HCT116 (cell line): ENCODE measurements at regions not wholly inside any gene's neighbourhood (a gene's known extent, or its start where the extent isn't known, plus 50 kb on each side); places are given as distances from the start of the nearest gene placed in this dataset.

ENCODE experiments used
- EZH2phosphoT487 ChIP-seq: fragments of 200-600 bp; IDR thresholded peaks from 2 replicates; pipeline ENCODE4 v1.6.1; 2018; ENCODE audit warnings: antibody characterized with exemption, borderline replicate concordance
- POLR2AphosphoS5 ChIP-seq: IDR thresholded peaks from 2 replicates; pipeline ENCODE4 v1.6.1; 2011; ENCODE audit warnings: mild to moderate bottlenecking, low read depth, low read length, moderate library complexity
- YY1 ChIP-seq: IDR thresholded peaks from 2 replicates; pipeline ENCODE4 v1.6.1; 2011; ENCODE audit warnings: low read length, low read depth, moderate library complexity, mild to moderate bottlenecking; ENCODE audit not compliant: insufficient replicate concordance; ENCODE audit errors: extremely low read depth
- ZFX ChIP-seq: fragments of 450-650 bp; IDR thresholded peaks from 2 replicates; pipeline ENCODE4 v1.6.1; 2017
- ZNF274 ChIP-seq: fragments of 200-500 bp; sonication (Bioruptor generic); IDR thresholded peaks from 2 replicates; pipeline ENCODE4 v1.6.1; 2014; ENCODE audit warnings: mild to moderate bottlenecking, low read depth, low read length, inconsistent platforms
- TF ChIP-seq, protein P1 (sequence below): IDR thresholded peaks from 2 replicates; pipeline ENCODE4 v1.6.1; 2012; ENCODE audit warnings: low read depth
- TF ChIP-seq, protein P2 (sequence below), 3 experiments: fragments of 200-600 bp in 1 of 3; sonication (generic) in 1 of 3; IDR thresholded peaks in 2 of 3; conservative IDR thresholded peaks in 1 of 3; 2 replicates each; pipeline ENCODE4 v1.5.1; 2012 to 2017; ENCODE audit warnings: low read depth in 2 of 3, low read length in 2 of 3, antibody characterized with exemption in 1 of 3, borderline replicate concordance in 1 of 3, control low read depth in 1 of 3, mild to moderate bottlenecking in 1 of 3, mixed read lengths in 1 of 3, mixed run types in 1 of 3, moderate library complexity in 1 of 3; ENCODE audit not compliant: insufficient read depth in 1 of 3

DNA sequence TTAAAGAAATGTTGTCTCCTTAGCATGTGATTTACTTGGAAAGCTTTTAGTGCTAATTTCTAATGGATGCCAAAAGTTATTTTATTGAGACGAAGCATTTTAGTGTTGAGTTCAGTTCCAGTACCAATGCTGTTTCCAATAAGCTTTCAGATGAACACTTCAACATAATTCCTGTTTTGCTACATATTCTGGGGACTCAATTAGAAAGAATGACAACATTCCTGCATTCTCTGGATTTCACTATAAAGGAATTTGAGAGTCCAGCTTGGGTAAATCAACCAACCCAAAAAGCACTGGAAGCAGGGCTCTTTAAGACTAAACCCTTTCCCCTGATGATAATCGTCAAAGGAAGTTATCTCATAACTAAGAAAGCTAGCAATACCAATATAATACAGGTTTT, 353.0 kb upstream of the TMTC1 start:
- no peak for TF ChIP-seq YY1
- TF ChIP-seq, protein P1, sequence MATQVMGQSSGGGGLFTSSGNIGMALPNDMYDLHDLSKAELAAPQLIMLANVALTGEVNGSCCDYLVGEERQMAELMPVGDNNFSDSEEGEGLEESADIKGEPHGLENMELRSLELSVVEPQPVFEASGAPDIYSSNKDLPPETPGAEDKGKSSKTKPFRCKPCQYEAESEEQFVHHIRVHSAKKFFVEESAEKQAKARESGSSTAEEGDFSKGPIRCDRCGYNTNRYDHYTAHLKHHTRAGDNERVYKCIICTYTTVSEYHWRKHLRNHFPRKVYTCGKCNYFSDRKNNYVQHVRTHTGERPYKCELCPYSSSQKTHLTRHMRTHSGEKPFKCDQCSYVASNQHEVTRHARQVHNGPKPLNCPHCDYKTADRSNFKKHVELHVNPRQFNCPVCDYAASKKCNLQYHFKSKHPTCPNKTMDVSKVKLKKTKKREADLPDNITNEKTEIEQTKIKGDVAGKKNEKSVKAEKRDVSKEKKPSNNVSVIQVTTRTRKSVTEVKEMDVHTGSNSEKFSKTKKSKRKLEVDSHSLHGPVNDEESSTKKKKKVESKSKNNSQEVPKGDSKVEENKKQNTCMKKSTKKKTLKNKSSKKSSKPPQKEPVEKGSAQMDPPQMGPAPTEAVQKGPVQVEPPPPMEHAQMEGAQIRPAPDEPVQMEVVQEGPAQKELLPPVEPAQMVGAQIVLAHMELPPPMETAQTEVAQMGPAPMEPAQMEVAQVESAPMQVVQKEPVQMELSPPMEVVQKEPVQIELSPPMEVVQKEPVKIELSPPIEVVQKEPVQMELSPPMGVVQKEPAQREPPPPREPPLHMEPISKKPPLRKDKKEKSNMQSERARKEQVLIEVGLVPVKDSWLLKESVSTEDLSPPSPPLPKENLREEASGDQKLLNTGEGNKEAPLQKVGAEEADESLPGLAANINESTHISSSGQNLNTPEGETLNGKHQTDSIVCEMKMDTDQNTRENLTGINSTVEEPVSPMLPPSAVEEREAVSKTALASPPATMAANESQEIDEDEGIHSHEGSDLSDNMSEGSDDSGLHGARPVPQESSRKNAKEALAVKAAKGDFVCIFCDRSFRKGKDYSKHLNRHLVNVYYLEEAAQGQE, result no peak
- TF ChIP-seq, protein P2, sequence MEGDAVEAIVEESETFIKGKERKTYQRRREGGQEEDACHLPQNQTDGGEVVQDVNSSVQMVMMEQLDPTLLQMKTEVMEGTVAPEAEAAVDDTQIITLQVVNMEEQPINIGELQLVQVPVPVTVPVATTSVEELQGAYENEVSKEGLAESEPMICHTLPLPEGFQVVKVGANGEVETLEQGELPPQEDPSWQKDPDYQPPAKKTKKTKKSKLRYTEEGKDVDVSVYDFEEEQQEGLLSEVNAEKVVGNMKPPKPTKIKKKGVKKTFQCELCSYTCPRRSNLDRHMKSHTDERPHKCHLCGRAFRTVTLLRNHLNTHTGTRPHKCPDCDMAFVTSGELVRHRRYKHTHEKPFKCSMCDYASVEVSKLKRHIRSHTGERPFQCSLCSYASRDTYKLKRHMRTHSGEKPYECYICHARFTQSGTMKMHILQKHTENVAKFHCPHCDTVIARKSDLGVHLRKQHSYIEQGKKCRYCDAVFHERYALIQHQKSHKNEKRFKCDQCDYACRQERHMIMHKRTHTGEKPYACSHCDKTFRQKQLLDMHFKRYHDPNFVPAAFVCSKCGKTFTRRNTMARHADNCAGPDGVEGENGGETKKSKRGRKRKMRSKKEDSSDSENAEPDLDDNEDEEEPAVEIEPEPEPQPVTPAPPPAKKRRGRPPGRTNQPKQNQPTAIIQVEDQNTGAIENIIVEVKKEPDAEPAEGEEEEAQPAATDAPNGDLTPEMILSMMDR (IDR thresholded peaks at IDR 0.05 in 2 of 3, conservative IDR thresholded peaks at IDR 0.05 in 1 of 3; ENCODE audit: borderline replicate concordance in 1 of 3, insufficient read depth in 1 of 3, low read depth in 2 of 3, low read length in 2 of 3), result no peak
- TF ChIP-seq ZNF274, result no peak
- no peak for TF ChIP-seq EZH2phosphoT487
- no peak for TF ChIP-seq POLR2AphosphoS5
- TF ChIP-seq ZFX, result no peak
